Astrocyte of the spinal cord (primary cell): ENCODE measurements at regions not wholly inside any gene's neighbourhood (a gene's known extent, or its start where the extent isn't known, plus 50 kb on each side); places are given as distances from the start of the nearest gene placed in this dataset.

Source experiments
- DNase-seq: peaks from one replicate; pipeline ENCODE4 v3.0.0; 2011; ENCODE audit warnings: low read depth, low spot score
- H3K4me3 ChIP-seq: 2 replicates; pipeline ENCODE4 v1.5.1; 2011; ENCODE audit warnings: low read depth, mild to moderate bottlenecking, low read length, moderate library complexity
- CTCF ChIP-seq: IDR thresholded peaks from 2 replicates; pipeline ENCODE4 v1.5.1; 2012; ENCODE audit warnings: low read depth, mild to moderate bottlenecking, low read length, inconsistent platforms
- in situ Hi-C: cut with HindIII; loops from 2 replicates; pipeline ENCODE4 v1.10.0; 2017; ENCODE audit warnings: low sequenced_read_pairs

- no peak overlapping the region for H3K4me3 ChIP-seq
- DNase-seq = no peak
- in situ Hi-C loops = no loop called here
- TF ChIP-seq CTCF = no peak
These were observed 383.9 kb upstream of the PCDH9 start for GRCh38 chr13:67614013-67614412.

GRCh38 chr13:67588607-67589006 is 358.5 kb upstream of the PCDH9 start:
- in situ Hi-C loops = no loop called here
- no peak for DNase-seq
- H3K4me3 ChIP-seq = no peak overlapping the region
- TF ChIP-seq CTCF = no peak

GRCh38 chr13:67577361-67577760 is 347.2 kb upstream of the PCDH9 start:
- no peak for TF ChIP-seq CTCF
- no peak for DNase-seq
- H3K4me3 ChIP-seq = no peak overlapping the region
- in situ Hi-C loops = no loop called here

GRCh38 chr13:67574320-67575233 is 344.4 kb upstream of the PCDH9 start:
- no peak overlapping the region for H3K4me3 ChIP-seq
- peak; percentile 93 for DNase-seq
- in situ Hi-C loops = no loop called here
- no peak for TF ChIP-seq CTCF

GRCh38 chr13:67568205-67568604 is 338.1 kb upstream of the PCDH9 start:
- no peak overlapping the region for H3K4me3 ChIP-seq
- TF ChIP-seq CTCF = no peak
- no peak for DNase-seq
- in situ Hi-C loops = no loop called here

GRCh38 chr13:67557642-67558241 is 327.6 kb upstream of the PCDH9 start:
- in situ Hi-C loops = no loop called here
- no peak for DNase-seq
- no peak for TF ChIP-seq CTCF
- no peak overlapping the region for H3K4me3 ChIP-seq
